Vagina (tissue), 2 donors: ENCODE measurements at regions not wholly inside any gene's neighbourhood (a gene's known extent, or its start where the extent isn't known, plus 50 kb on each side); places are given as distances from the start of the nearest gene placed in this dataset.
A peak's percentile ranks its signal among the peaks of the same experiment; 100 is the strongest.
"Not testable (repeated sequence)": the region's sequence is repeated elsewhere in the genome, so short reads cannot be mapped to it uniquely, and the experiment has no call there.

ENCODE experiments used
- DNase-seq, 2 donors: peaks; one replicate each; pipeline ENCODE4 v3.0.0-alpha.2; 2017; ENCODE audit errors: extremely low spot score in 2 of 2
- H3K27ac ChIP-seq: fragments of 200-600 bp; sonication (generic); one replicate; pipeline ENCODE4 v1.5.1; 2019
- H3K27me3 ChIP-seq: fragments of 200-600 bp; sonication (generic); one replicate; pipeline ENCODE4 v1.5.1; 2019
- H3K36me3 ChIP-seq, 2 donors: fragments of 200-600 bp; sonication (generic); one replicate each; pipeline ENCODE4 v1.5.1; 2017 to 2019
- H3K4me1 ChIP-seq: fragments of 200-600 bp; sonication (generic); one replicate; pipeline ENCODE4 v1.5.1; 2019
- H3K4me3 ChIP-seq, 2 donors: fragments of 200-600 bp; sonication (generic); 1 replicate in 1 of 2; 2 replicates in 1 of 2; pipeline ENCODE4 v1.5.1; 2016 to 2019
- H3K9me3 ChIP-seq: fragments of 200-600 bp; sonication (generic); one replicate; pipeline ENCODE4 v1.5.1; 2019
- CTCF ChIP-seq, 3 experiments: fragments of 450-650 bp in 2 of 3; fragments of 200-600 bp in 1 of 3; sonication (generic) in 1 of 3; IDR thresholded peaks; one replicate each; pipeline ENCODE4 v1.5.1; 2017 to 2019; ENCODE audit warnings: antibody characterized with exemption in 3 of 3, mild to moderate bottlenecking in 2 of 3, moderate library complexity in 2 of 3
- POLR2A ChIP-seq, 2 donors: fragments of 450-650 bp; IDR thresholded peaks; one replicate each; pipeline ENCODE4 v1.6.1; 2017; ENCODE audit warnings: antibody characterized with exemption in 2 of 2, mild to moderate bottlenecking in 2 of 2, moderate library complexity in 2 of 2
- POLR2AphosphoS5 ChIP-seq, 2 donors: sonication (generic); formaldehyde crosslinking; IDR thresholded peaks; one replicate each; pipeline ENCODE4 v1.9.0; 2017; ENCODE audit warnings: antibody characterized with exemption in 2 of 2, mild to moderate bottlenecking in 2 of 2, low read depth in 1 of 2; ENCODE audit not compliant: insufficient read depth in 1 of 2
- intact Hi-C: fragments of 100-400 bp; cut with DNase I; formaldehyde crosslinking; loops from one replicate; pipeline ENCODE4 v1.15.1; 2023

- intact Hi-C loops: no loop called here
- peak in 1 of 2 donors; percentile 20 for TF ChIP-seq POLR2AphosphoS5 (IDR thresholded peaks at IDR 0.05; ENCODE audit: insufficient read depth in 1 of 2, low read depth in 1 of 2)
- TF ChIP-seq POLR2A (IDR thresholded peaks at IDR 0.05): no peak
- no peak for TF ChIP-seq CTCF (IDR thresholded peaks at IDR 0.05)
- Histone ChIP-seq H3K4me1 (no peaks in the 10 kb centered on the region), H3K27me3 (no peaks in the 10 kb centered on the region), H3K27ac (no peak overlapping the region), H3K36me3 (no peaks in the 10 kb centered on the region), H3K4me3 (no peak overlapping the region), H3K9me3 (no peaks in the 10 kb centered on the region)
- no peak for DNase-seq
These were observed 139.1 kb downstream of the DUSP10 start for GRCh38 chr1:221602830-221603229.

- intact Hi-C loops, H3K36me3 ChIP-seq, H3K9me3 ChIP-seq, H3K27me3 ChIP-seq, DNase-seq, H3K4me3 ChIP-seq, H3K27ac ChIP-seq, H3K4me1 ChIP-seq: not testable (repeated sequence)
These were observed 137.5 kb downstream of the DUSP10 start for GRCh38 chr1:221604390-221604789.

- Histone ChIP-seq H3K27me3 (no peaks in the 10 kb centered on the region), H3K36me3 (no peaks in the 10 kb centered on the region), H3K27ac (no peak overlapping the region), H3K9me3 (no peaks in the 10 kb centered on the region), H3K4me3 (no peak overlapping the region), H3K4me1 (no peaks in the 10 kb centered on the region)
- intact Hi-C loops: no loop called here
- no peak for DNase-seq
- no peak for TF ChIP-seq CTCF (IDR thresholded peaks at IDR 0.05)
- no peak for TF ChIP-seq POLR2AphosphoS5 (IDR thresholded peaks at IDR 0.05; ENCODE audit: insufficient read depth in 1 of 2, low read depth in 1 of 2)
- TF ChIP-seq POLR2A (IDR thresholded peaks at IDR 0.05): no peak
These were observed 136.9 kb downstream of the DUSP10 start for GRCh38 chr1:221604948-221605347.

- H3K4me3 ChIP-seq: no peak overlapping the region
- H3K36me3 ChIP-seq: no peaks in the 10 kb centered on the region
- H3K9me3 ChIP-seq: no peaks in the 10 kb centered on the region
- intact Hi-C loops: no loop called here
- no peak for DNase-seq
- no peaks in the 10 kb centered on the region for H3K27me3 ChIP-seq
- H3K27ac ChIP-seq: no peak overlapping the region
- H3K4me1 ChIP-seq: no peaks in the 10 kb centered on the region
- TF ChIP-seq POLR2A (IDR thresholded peaks at IDR 0.05) (no peak), POLR2AphosphoS5 (IDR thresholded peaks at IDR 0.05; ENCODE audit: insufficient read depth in 1 of 2, low read depth in 1 of 2) (no peak), CTCF (IDR thresholded peaks at IDR 0.05) (no peak)
These were observed 136.3 kb downstream of the DUSP10 start for GRCh38 chr1:221605569-221605968.

- Histone ChIP-seq H3K4me1 (no peaks in the 10 kb centered on the region), H3K36me3 (no peaks in the 10 kb centered on the region), H3K27me3 (no peaks in the 10 kb centered on the region), H3K9me3 (no peaks in the 10 kb centered on the region), H3K27ac (no peak overlapping the region), H3K4me3 (no peak overlapping the region)
- no peak for DNase-seq
- TF ChIP-seq POLR2A (IDR thresholded peaks at IDR 0.05): no peak
- no peak for TF ChIP-seq POLR2AphosphoS5 (IDR thresholded peaks at IDR 0.05; ENCODE audit: insufficient read depth in 1 of 2, low read depth in 1 of 2)
- TF ChIP-seq CTCF (IDR thresholded peaks at IDR 0.05): no peak
- intact Hi-C loops: no loop called here
These were observed 135.6 kb downstream of the DUSP10 start for GRCh38 chr1:221606256-221606655.

GRCh38 chr1:221608835-221609320 is 133.0 kb downstream of the DUSP10 start:
- no peak for DNase-seq
- intact Hi-C loops: no loop called here
- Histone ChIP-seq H3K36me3 (no peaks in the 10 kb centered on the region), H3K4me3 (no peak overlapping the region), H3K27ac (no peak overlapping the region), H3K4me1 (peaks cover 10% of the 10 kb centered on the region), H3K9me3 (no peaks in the 10 kb centered on the region), H3K27me3 (no peaks in the 10 kb centered on the region)
- TF ChIP-seq POLR2AphosphoS5 (IDR thresholded peaks at IDR 0.05; ENCODE audit: insufficient read depth in 1 of 2, low read depth in 1 of 2) (no peak), POLR2A (IDR thresholded peaks at IDR 0.05) (no peak), CTCF (IDR thresholded peaks at IDR 0.05) (no peak)
